Endothelial cell (in vitro differentiated cells): ENCODE measurements at regions not wholly inside any gene's neighbourhood (a gene's known extent, or its start where the extent isn't known, plus 50 kb on each side); places are given as distances from the start of the nearest gene placed in this dataset.

Experiments
- DNase-seq: peaks from one replicate; pipeline ENCODE4 v3.0.0; 2021; ENCODE audit warnings: low spot score
- H3K27ac Mint-ChIP-seq: one replicate; pipeline ENCODE4 v1.8.0; 2021; ENCODE audit warnings: mixed read lengths, inconsistent platforms; ENCODE audit not compliant: unreplicated experiment
- H3K27me3 Mint-ChIP-seq: one replicate; pipeline ENCODE4 v1.8.0; 2021; ENCODE audit warnings: mild to moderate bottlenecking, moderate library complexity, mixed read lengths, inconsistent platforms; ENCODE audit not compliant: unreplicated experiment
- H3K36me3 Mint-ChIP-seq: one replicate; pipeline ENCODE4 v1.8.0; 2021; ENCODE audit warnings: mild to moderate bottlenecking, low read depth, mixed read lengths, inconsistent platforms; ENCODE audit not compliant: unreplicated experiment
- H3K4me1 Mint-ChIP-seq: one replicate; pipeline ENCODE4 v1.8.0; 2021; ENCODE audit warnings: mild to moderate bottlenecking, mixed read lengths, inconsistent platforms; ENCODE audit not compliant: unreplicated experiment
- H3K4me3 Mint-ChIP-seq: one replicate; pipeline ENCODE4 v1.8.0; 2021; ENCODE audit warnings: mild to moderate bottlenecking, mixed read lengths, inconsistent platforms; ENCODE audit not compliant: unreplicated experiment
- H3K9me3 Mint-ChIP-seq: one replicate; pipeline ENCODE4 v1.8.0; 2021; ENCODE audit warnings: mixed read lengths, inconsistent platforms; ENCODE audit not compliant: unreplicated experiment
- CTCF ChIP-seq: fragments of 200-600 bp; sonication (generic); IDR thresholded peaks from one replicate; pipeline ENCODE4 v1.5.0; 2021; ENCODE audit warnings: antibody characterized with exemption; ENCODE audit not compliant: unreplicated experiment

GRCh38 chr15:97224191-97224641 is 736.3 kb upstream of the ARRDC4 start:
- H3K36me3 Mint-ChIP-seq: peaks cover 3% of the 10 kb centered on the region
- H3K27me3 Mint-ChIP-seq: no peaks in the 10 kb centered on the region
- no peak for TF ChIP-seq CTCF
- H3K27ac Mint-ChIP-seq: no peak overlapping the region
- H3K9me3 Mint-ChIP-seq: peaks cover 4% of the 10 kb centered on the region
- no peaks in the 10 kb centered on the region for H3K4me1 Mint-ChIP-seq
- no peak overlapping the region for H3K4me3 Mint-ChIP-seq
- no peak for DNase-seq

DNA sequence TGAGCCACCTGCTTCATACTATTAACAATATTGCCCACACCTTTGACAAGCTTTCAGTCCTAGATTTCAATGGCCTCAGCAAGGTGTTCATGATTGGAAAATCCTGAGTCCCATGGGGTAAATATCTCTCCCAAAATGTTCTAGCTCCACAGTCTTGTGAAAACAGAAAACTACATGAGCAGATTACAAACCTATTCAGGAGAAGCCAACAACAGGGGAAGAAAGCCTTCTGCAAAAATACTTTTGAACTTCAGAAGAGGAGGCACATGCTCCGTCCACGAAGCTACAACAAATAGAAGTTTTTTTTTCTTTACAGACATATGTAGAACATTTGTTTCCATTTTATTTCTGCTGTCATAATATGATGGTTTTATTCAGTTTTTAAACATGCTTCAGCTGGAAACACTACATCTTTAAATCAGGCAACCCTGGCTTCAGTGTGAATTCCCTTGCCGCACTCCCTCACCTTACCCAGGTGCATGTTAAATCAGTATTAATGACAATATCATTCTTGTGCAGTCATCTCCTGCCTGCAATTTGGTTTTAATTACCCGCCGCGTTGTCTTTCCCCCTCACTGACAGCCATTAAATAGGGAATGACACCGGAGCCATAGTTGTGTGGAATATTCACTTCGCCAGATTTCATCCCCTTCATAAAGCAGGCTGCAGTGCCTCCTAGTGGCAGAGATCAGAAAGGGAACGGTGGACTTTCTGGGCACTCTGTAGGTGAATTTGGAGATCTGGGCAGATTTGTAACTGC is 725.5 kb upstream of the ARRDC4 start:
- no peak overlapping the region for H3K4me3 Mint-ChIP-seq
- no peaks in the 10 kb centered on the region for H3K9me3 Mint-ChIP-seq
- H3K27ac Mint-ChIP-seq: no peak overlapping the region
- H3K36me3 Mint-ChIP-seq: no peaks in the 10 kb centered on the region
- peak; percentile 91 for TF ChIP-seq CTCF
- H3K27me3 Mint-ChIP-seq: no peaks in the 10 kb centered on the region
- H3K4me1 Mint-ChIP-seq: no peaks in the 10 kb centered on the region
- peak; percentile 68 for DNase-seq

- no peaks in the 10 kb centered on the region for H3K36me3 Mint-ChIP-seq
- no peaks in the 10 kb centered on the region for H3K4me1 Mint-ChIP-seq
- H3K4me3 Mint-ChIP-seq: no peak overlapping the region
- TF ChIP-seq CTCF: peak; percentile 15
- no peak for DNase-seq
- no peaks in the 10 kb centered on the region for H3K9me3 Mint-ChIP-seq
- H3K27me3 Mint-ChIP-seq: no peaks in the 10 kb centered on the region
- no peak overlapping the region for H3K27ac Mint-ChIP-seq
Observed at GRCh38 chr15:97235611-97235985, 724.9 kb upstream of the ARRDC4 start.

- Mint-ChIP-seq H3K27me3 (no peaks in the 10 kb centered on the region), H3K27ac (no peak overlapping the region)
- no peak for DNase-seq
Observed at GRCh38 chr15:97236140-97236539, 724.4 kb upstream of the ARRDC4 start.

More at GRCh38 chr15:97236140-97236539, 724.4 kb upstream of the ARRDC4 start:
- no peaks in the 10 kb centered on the region for H3K4me1 Mint-ChIP-seq
- H3K36me3 Mint-ChIP-seq: no peaks in the 10 kb centered on the region
- no peak for TF ChIP-seq CTCF
- H3K4me3 Mint-ChIP-seq: no peak overlapping the region
- H3K9me3 Mint-ChIP-seq: no peaks in the 10 kb centered on the region
